DOHH2 (cell line): ENCODE measurements at regions not wholly inside any gene's neighbourhood (a gene's known extent, or its start where the extent isn't known, plus 50 kb on each side); places are given as distances from the start of the nearest gene placed in this dataset.

Source experiments
- EZH2phosphoT487 ChIP-seq: fragments of 200-600 bp; sonication (generic); IDR thresholded peaks from 2 replicates; pipeline ENCODE4 v1.6.1; 2017; ENCODE audit warnings: borderline replicate concordance, mild to moderate bottlenecking, antibody characterized with exemption, low read length, moderate library complexity, mixed read lengths
- TF ChIP-seq, protein P1 (sequence below): fragments of 200-600 bp; sonication (generic); IDR thresholded peaks from one replicate; pipeline ENCODE4 v1.5.1; 2014; ENCODE audit warnings: antibody characterized with exemption, mild to moderate bottlenecking, low read depth, low read length; ENCODE audit not compliant: poor library complexity, severe bottlenecking

DNA sequence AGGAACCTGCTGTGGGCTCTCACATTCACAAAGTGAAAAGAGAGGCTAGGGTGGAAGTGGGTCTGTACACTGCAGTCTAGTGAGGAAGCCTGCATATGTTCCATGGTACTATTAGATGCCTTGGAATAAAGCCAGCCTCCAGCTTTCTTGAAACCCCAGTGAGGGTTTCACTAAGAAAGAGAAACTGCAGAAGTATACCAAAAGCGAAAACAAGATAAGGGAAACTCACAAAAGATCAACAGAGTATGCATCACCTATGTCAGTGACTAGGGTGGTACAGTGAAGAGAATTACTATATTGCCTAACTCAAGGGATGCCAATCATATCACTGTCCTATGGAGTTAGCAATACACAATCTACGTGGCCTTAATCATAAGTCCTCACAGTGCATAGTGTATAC lies 212.5 kb upstream of the GADL1 start:
- TF ChIP-seq, protein P1, sequence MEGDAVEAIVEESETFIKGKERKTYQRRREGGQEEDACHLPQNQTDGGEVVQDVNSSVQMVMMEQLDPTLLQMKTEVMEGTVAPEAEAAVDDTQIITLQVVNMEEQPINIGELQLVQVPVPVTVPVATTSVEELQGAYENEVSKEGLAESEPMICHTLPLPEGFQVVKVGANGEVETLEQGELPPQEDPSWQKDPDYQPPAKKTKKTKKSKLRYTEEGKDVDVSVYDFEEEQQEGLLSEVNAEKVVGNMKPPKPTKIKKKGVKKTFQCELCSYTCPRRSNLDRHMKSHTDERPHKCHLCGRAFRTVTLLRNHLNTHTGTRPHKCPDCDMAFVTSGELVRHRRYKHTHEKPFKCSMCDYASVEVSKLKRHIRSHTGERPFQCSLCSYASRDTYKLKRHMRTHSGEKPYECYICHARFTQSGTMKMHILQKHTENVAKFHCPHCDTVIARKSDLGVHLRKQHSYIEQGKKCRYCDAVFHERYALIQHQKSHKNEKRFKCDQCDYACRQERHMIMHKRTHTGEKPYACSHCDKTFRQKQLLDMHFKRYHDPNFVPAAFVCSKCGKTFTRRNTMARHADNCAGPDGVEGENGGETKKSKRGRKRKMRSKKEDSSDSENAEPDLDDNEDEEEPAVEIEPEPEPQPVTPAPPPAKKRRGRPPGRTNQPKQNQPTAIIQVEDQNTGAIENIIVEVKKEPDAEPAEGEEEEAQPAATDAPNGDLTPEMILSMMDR, result no peak
- TF ChIP-seq EZH2phosphoT487, result no peak
